ENCODE measurements at regions not wholly inside any gene's neighbourhood (a gene's known extent, or its start where the extent isn't known, plus 50 kb on each side); places are given as distances from the start of the nearest gene placed in this dataset.
"Not testable (repeated sequence)": the region's sequence is repeated elsewhere in the genome, so short reads cannot be mapped to it uniquely, and the experiment has no call there.

- DNase-seq (ENCODE audit: low read depth), result not testable (repeated sequence)
Observed at GRCh38 chr17:15860774-15861173, 84.2 kb upstream of the ADORA2B start.

- DNase-seq (ENCODE audit: low read depth), result not testable (repeated sequence)
Observed at GRCh38 chr17:15864061-15864460, 80.9 kb upstream of the ADORA2B start.

DNA sequence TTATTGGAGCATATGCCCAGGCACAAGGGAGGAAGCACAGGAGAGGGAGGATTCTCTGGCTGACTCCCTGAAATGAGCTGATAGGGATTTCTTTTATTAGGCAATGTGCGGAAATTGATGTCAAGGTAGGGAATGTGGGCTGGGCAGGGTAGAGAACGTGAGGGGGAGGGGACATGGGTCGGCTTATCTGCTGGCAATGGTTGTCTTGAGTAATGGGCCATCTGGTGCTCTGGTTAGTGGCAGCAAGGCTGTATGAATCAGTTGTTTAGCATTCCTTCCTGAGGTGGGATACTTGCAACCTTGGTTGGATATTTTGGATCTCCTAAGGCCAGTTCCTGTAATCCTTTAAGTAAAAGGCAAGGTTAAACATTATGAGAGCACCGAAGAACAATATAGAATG, 80.5 kb upstream of the ADORA2B start:
- DNase-seq (ENCODE audit: low read depth), result not testable (repeated sequence)

DNA sequence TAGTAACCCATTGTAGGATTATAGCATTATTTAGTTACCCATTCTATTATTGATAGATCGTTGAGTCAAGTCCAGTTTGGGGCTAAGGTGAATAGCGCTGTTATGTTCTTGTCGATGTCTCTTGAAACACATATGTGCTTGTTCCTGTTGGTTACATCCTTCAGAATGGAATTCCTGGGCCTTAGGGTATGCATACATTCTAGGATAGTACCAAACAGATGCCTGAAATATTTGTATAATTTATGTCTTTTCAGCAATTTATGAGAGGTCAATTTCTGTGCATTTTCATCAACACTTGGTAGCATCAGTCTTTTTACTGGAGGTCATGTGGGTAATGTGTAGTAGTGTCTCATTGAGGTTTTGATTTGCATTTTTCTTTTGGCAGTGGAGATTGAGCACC, 78.9 kb upstream of the ADORA2B start:
- DNase-seq (ENCODE audit: low read depth), result not testable (repeated sequence)

DNA sequence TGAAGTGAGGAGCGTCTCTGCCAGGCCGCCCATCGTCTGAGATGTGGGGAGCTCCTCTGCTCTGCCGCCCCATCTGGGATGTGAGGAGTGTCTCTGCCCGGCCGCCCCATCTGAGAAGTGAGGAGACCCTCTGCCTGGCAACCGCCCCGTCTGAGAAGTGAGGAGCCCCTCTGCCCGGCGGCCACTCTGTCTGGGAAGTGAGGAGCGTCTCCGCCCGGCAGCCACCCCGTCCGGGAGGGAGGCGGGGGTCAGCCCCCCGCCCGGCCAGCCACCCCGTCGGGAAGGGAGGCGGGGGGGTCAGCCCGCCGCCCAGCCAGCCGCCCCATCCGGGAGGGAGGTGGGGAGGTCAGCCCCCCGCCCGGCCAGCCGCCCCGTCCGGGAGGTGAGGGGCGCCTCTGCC, 77.6 kb upstream of the ADORA2B start:
- not testable (repeated sequence) for DNase-seq (ENCODE audit: low read depth)

GRCh38 chr17:15869868-15870267, 75.1 kb upstream of the ADORA2B start:
- not testable (repeated sequence) for DNase-seq (ENCODE audit: low read depth)

DNA sequence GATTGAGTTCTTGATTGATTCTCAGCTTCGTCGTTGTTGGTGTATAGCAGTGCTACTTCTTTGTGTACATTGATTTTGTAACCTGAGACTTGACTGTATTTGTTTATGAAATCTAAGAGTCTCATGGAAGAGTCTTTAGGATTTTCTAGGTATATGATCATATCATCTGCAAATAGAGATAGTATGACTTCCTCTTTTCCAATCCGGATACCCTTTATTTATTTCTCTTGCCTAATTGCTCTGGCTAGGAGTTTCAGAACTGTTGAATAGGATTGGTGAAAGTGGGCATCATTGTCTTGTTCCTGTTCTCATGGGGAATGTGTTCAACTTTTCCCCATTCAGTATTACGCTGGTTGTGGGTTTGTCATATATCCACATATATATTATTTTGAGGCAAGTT, 72.3 kb upstream of the ADORA2B start:
- DNase-seq (ENCODE audit: low read depth), result not testable (repeated sequence)

- not testable (repeated sequence) for DNase-seq (ENCODE audit: low read depth)
Observed at GRCh38 chr17:15877882-15878500, 66.9 kb upstream of the ADORA2B start.

DNA sequence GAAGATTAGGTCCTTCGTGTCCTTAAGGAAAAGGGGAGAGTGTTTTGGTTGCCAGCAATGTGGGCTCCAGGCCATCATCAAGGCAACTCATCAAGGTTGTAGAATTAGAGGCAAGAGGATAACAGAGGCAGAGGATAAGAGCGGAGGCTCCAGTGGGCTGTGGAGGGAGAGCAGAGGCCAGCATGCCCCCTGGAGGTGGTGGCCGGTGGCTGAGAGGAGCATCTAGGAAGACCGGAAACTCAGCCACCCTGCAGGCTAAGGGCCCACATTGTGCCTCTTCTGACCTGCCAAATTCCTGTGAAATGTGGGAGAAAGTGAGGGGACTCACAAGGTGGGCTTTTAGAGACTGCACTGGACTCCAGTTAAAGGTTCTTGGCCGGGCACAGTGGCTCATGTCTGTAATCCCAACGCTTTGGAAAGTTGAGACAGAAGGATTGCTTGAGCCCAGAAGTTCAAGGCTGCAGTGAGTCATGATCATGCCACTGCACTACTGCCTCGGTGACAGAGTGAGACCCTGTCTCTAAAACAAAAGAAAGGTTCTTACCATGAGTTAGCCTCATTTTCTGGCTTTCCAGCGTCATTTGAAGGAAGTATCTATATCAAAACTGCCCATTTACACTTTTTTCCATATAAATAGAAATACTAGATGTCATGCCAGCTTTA, 62.7 kb upstream of the ADORA2B start:
- DNase-seq (ENCODE audit: low read depth), result no peak

- DNase-seq (ENCODE audit: low read depth), result no peak
Observed at GRCh38 chr17:15882777-15883176, 62.2 kb upstream of the ADORA2B start.

- DNase-seq (ENCODE audit: low read depth), result peak; percentile 88
Observed at GRCh38 chr17:15883617-15884111, 61.3 kb upstream of the ADORA2B start.

DNA sequence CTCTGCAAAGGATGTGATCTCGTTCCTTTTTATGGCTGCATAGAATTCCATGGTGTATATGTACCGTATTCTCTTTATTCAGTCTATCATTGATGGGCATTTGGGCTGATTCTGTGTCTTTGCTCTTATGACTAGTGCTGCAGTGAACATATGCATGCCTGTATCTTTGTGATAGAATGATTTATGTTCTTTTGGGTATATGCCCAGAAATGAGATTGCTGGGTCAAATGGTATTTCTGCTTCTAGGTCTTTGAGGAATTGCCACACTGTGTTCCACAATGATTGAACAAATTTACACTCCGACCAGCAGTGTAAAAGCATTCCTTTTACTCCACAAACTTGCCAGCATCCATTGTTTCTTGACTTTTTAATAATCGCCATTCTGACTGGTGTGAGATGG, 60.2 kb upstream of the ADORA2B start:
- peak; percentile 11 for DNase-seq (ENCODE audit: low read depth)

DNA sequence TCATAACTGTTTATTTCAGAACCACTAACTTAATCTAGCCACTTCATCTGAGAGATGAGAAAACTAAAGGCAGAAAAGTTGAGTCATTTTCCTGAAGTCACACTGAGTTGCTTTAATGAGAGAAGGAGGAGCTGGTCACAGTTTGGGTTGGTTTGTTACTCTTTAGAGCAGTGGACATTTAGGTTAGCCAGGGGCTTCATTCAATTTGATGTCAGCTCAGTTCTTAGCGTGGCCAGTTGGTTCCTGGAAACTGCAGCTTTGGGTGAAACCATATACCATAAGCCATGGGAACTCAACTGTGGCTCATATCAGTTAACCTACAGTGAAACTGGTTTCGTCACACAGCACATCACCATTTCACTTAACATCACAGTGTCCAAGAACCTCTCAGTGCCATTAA, 59.2 kb upstream of the ADORA2B start:
- no peak for DNase-seq (ENCODE audit: low read depth)

DNA sequence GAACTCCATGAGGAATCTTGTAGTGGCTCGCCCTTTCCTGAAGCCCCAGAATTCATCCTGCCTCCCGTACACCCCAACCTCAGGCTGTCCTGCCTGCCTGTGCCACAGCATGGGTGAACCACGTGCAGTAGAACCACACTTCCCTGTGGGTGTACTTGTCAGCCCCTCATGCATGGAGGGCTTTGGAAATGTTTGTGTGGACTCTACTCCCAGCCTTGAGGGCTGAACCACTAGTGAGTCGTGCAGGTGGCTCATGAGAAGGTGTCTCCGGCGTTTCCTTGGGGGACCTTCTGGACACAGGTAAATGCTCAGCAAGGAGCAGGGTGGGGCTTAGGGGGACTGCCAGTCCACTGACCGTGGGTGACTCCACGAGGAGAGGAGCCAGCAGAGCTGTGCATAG, 58.7 kb upstream of the ADORA2B start:
- no peak for DNase-seq (ENCODE audit: low read depth)

DNA sequence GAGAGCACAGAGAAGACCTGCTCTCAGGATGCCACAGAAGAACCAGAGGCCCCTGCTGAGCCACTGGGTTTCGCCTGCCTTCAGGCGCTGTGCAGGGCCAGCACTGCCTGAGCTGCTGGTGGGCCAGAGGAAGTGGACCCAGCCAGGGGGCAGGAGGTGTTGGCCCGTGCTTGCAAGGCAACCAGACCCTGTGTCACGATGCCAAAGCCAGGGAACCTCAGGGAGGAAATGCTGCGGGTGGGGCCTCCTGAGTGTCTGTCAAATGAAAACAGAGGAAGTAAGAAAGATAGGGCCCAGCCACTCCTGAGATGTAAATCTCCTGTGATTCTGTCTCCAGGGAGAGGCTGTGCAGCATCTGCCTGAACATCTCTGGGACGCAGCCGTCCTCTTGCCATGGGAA, 58.1 kb upstream of the ADORA2B start:
- DNase-seq (ENCODE audit: low read depth), result no peak

GRCh38 chr17:15888436-15888835, 56.5 kb upstream of the ADORA2B start:
- no peak for DNase-seq (ENCODE audit: low read depth)

DNA sequence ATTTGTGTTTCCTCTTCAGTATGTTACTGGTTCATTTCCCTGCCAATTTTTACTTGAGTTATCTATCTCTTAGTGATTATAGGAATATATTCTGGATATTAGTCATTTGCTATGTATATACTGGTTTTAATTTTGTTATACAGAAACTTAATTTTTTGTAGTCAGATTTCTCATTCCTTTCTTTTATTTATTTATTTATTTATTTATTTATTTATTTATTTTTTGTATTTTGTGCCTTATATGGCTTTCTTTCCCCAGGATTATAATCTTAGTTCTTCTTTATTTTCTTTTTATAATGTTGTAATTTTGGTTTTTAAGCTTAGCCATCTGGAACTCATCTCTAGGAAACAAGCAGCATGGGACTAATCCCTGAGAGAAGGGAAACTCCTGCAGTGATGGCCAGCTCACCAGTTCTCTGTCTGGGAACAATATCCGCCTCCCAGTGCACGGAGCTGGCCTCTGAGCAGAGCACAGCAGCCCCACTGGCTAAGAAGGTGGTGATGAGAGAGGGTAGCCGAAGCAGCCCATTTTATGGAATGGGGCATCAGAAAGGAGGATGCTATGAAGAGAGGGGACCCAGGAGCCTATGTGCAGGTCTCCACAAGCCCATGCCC, 54.5 kb upstream of the ADORA2B start:
- no peak for DNase-seq (ENCODE audit: low read depth)

DNA sequence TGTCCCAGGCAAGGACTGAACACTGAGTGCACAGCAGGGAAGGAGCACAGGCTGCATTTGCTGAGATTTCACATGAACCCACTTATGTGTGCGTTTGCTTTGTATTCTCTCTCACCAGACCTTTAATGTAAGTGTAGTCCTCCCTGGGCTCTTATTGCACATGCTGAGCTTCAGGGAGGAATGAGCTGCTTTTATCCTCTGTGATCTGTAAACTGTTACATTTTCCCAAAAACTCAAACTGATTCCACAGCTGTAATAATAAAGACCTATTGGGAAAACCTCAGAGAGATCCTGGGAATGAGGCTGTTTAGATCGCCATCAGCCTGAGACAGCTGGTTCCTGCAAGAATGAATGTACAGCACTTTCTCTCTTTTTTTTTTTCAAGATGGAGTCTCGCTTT, 53.6 kb upstream of the ADORA2B start:
- no peak for DNase-seq (ENCODE audit: low read depth)

DNA sequence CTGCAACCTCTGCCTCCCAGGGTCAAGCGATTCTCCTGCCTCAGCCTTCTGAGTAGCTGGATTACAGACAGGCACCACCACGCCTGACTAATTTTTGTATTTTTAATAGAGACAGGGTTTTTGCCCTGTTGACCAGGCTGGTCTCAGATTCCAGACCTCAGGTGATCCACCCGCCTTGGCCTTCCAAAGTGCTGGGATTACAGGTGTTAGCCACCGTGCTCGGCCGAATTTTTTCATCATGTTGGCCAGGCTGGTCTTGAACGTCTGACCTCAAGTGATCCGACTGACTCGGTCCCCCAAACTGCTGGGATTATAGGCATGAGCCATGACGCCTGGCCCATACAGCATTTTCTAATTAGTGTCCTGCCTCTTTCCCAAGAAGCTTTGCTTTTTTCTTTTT, 52.7 kb upstream of the ADORA2B start:
- DNase-seq (ENCODE audit: low read depth), result no peak

DNA sequence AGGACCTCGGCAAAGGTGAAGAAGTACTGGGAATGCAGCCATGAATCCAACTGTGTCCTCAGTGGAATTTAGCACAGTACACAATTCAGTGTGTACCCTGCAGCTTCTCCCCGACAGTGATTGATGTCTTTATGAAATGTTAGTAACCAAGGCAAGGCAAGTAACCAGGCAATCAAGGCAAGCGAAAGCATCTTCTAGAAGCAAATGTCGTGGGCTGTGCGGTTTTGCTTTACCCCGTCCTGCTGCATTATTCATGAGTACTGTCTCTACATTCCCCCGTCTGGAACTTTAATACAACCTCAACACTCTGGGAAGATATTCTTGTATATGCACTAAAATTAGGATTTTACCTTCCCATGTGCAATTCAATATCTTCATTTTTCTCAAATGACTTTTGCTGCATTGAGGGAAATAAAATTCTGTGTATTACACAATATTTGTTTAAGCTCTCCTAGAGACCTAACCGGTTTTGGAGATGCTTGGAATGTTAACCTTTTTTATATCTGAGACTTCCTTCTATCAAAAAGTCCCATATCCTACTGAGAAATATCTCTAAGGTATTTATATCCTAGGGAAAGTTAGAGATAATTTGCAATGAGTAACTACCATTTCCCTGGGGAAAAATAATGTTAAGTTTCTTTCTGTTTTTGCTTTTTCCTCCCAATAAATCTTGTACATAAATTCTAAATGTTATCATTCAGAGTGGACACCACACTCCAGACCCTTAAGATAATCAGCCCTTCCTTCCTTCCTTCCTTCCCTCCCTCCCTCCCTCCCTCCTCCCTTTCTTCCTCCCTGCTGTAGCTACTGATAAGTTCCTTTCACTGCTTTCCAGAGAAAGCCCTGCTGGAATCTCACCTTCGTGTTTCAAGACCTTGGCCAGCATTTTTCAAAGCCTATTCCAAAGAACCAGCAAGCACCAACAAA, 51.9 kb upstream of the ADORA2B start:
- DNase-seq (ENCODE audit: low read depth), result no peak

DNA sequence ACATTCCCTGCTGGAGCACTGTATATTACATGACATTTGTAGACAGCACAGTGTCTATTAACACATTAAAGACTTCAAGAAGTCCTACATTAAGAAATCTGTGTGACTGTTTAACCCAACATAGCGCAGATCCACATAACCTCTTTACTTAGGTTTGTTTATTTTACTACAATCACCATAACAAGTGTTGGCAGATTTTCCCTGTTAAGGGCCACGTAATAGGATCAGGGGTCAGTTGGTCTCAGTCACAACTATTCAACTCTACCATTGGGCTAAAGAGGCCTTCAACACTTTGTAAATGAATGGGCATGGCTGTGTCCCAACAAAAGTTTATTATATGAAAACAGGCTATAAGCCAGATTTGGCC, 51.3 kb upstream of the ADORA2B start:
- DNase-seq (ENCODE audit: low read depth), result no peak

DNA sequence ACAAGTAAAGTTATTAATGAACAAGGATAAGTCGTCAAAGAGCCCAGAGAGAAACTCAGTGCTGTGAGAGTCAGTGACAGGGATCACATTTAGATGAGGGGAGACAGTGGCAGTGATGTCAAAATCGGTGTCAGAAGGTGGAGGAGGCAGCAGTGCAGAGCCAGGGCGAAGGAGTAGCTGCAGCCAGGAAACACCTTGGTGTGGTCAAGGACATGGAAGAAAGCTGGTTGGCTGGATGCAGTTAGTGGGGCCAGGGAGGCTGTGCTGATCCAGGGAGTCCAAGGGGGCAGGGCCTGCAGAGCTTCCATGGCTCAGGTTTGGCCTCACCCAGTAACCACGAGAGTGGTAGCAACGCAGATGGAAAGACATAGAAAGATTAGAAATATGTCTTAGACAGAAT, 50.7 kb upstream of the ADORA2B start:
- DNase-seq (ENCODE audit: low read depth), result no peak
